Fibroblast of mammary gland (primary cell): ENCODE measurements at regions not wholly inside any gene's neighbourhood (a gene's known extent, or its start where the extent isn't known, plus 50 kb on each side); places are given as distances from the start of the nearest gene placed in this dataset.

ENCODE experiments used
- DNase-seq: peaks from one replicate; pipeline ENCODE4 v3.0.0-alpha.2; 2010; ENCODE audit warnings: low read depth
- H3K4me3 ChIP-seq: 2 replicates; pipeline ENCODE4 v1.5.1; 2011; ENCODE audit warnings: low read depth, mild to moderate bottlenecking, low read length, moderate library complexity; ENCODE audit not compliant: control insufficient read depth
- CTCF ChIP-seq: conservative IDR thresholded peaks from 2 replicates; pipeline ENCODE4 v1.5.1; 2011; ENCODE audit warnings: low read depth, low read length, inconsistent platforms; ENCODE audit not compliant: control insufficient read depth, insufficient read depth

- no peak overlapping the region for H3K4me3 ChIP-seq
- DNase-seq, result no peak
- no peak for TF ChIP-seq CTCF
Observed at GRCh38 chr1:181910905-181911304, 150.6 kb downstream of the ZNF648 start.

- TF ChIP-seq CTCF, result no peak
- no peak for DNase-seq
- H3K4me3 ChIP-seq, result no peak overlapping the region
Observed at GRCh38 chr1:181909010-181909409, 152.5 kb downstream of the ZNF648 start.

- no peak for DNase-seq
- no peak for TF ChIP-seq CTCF
- no peak overlapping the region for H3K4me3 ChIP-seq
Observed at GRCh38 chr1:181906631-181907030, 154.9 kb downstream of the ZNF648 start.

- no peak for TF ChIP-seq CTCF
- DNase-seq, result no peak
- H3K4me3 ChIP-seq, result no peak overlapping the region
Observed at GRCh38 chr1:181905944-181906597, 155.4 kb downstream of the ZNF648 start.

GRCh38 chr1:181898773-181899172 is 162.7 kb downstream of the ZNF648 start:
- no peak for TF ChIP-seq CTCF
- no peak overlapping the region for H3K4me3 ChIP-seq
- no peak for DNase-seq

- no peak overlapping the region for H3K4me3 ChIP-seq
- TF ChIP-seq CTCF, result no peak
- no peak for DNase-seq
Observed at GRCh38 chr1:181896824-181897223, 164.7 kb downstream of the ZNF648 start.

- DNase-seq, result no peak
- H3K4me3 ChIP-seq, result no peak overlapping the region
- TF ChIP-seq CTCF, result no peak
Observed at GRCh38 chr1:181894439-181894859, 167.1 kb downstream of the ZNF648 start.
